Activated CD4-positive, alpha-beta T cell treated with anti-CD3 and anti-CD28 coated beads for 36 hours (primary cell): ENCODE measurements at regions not wholly inside any gene's neighbourhood (a gene's known extent, or its start where the extent isn't known, plus 50 kb on each side); places are given as distances from the start of the nearest gene placed in this dataset.
"Not testable (repeated sequence)": the region's sequence is repeated elsewhere in the genome, so short reads cannot be mapped to it uniquely, and the experiment has no call there.

ENCODE experiments used
- ATAC-seq: fragments of 200-7000 bp; cut with Tn5 transposase; one replicate; pipeline ENCODE4 v1.10.0; 2021; ENCODE audit warnings: mild to moderate bottlenecking, moderate library complexity
- CTCF ChIA-PET: fragments of 350-600 bp; sonication (Branson Sonifier 250); formaldehyde crosslinking; loops from one replicate; lab custom pipeline; 2021; ENCODE audit warnings: antibody characterized with exemption; lab: Charles Lee
- POLR2A ChIA-PET: fragments of 350-600 bp; sonication (Branson Sonifier 250); formaldehyde crosslinking; loops from one replicate; lab custom pipeline; 2021; ENCODE audit warnings: antibody characterized with exemption, inconsistent platforms; lab: Charles Lee
- DNase-seq: peaks from one replicate; pipeline ENCODE4 v3.0.0-alpha.2; 2020
- H3K27ac Mint-ChIP-seq: one replicate; pipeline ENCODE4 v1.8.0; 2021; ENCODE audit warnings: mixed read lengths
- H3K27me3 Mint-ChIP-seq: one replicate; pipeline ENCODE4 v1.8.0; 2021; ENCODE audit warnings: mixed read lengths
- H3K36me3 Mint-ChIP-seq: one replicate; pipeline ENCODE4 v1.8.0; 2021; ENCODE audit warnings: low read depth, mixed read lengths
- H3K4me1 Mint-ChIP-seq: one replicate; pipeline ENCODE4 v1.8.0; 2021; ENCODE audit warnings: mixed read lengths
- H3K4me3 Mint-ChIP-seq: one replicate; pipeline ENCODE4 v1.8.0; 2021; ENCODE audit warnings: mild to moderate bottlenecking, moderate library complexity, mixed read lengths
- H3K9me3 Mint-ChIP-seq: one replicate; pipeline ENCODE4 v1.8.0; 2021; ENCODE audit warnings: low read depth, mixed read lengths
- intact Hi-C, 2 experiments: fragments of 100-400 bp; cut with DNase I in 1 of 2; cut with micrococcal nuclease in 1 of 2; formaldehyde crosslinking; loops; one replicate each; pipeline versions ENCODE4 v1.14.2 to v1.15.1; 2022 to 2024; cut with DNase I, micrococcal nuclease

DNA sequence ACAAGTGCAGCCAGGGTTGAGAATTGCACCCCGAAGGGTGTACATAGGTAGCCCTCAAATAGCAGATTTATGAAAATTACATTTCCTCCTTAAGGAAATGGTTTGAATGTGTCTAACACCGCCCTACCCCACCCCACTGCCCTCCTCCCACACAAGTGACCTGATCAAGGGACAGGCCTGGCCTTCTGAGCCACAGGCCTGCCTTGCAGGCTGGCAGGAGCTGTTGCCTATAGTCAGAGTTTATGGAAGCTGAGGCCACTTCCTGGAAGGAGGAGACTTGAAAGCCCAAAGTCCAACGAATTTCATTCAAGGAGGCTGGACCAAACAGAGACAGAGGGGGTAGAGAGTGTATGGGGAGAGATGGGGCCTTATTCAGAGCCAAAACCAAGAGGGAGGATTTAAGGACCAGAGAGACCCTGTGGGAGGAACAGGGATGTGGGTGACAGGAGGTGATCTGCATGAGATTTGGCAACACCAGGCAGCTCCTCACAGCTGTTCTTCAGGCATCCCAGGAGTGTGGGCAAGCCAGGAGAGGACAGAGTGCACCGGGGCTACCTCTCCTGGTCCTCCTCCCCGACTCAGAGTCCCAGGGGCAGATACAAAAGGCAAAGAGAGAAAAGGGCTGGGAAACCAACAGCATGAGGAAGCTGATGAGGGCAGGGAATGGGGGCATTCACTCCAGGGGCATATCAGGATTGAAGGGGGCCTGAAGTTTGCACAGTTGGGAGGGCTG, 100.4 kb upstream of the HES1 start:
- Mint-ChIP-seq H3K36me3 (no peaks in the 10 kb centered on the region), H3K4me3 (no peak overlapping the region), H3K4me1 (peaks cover 7% of the 10 kb centered on the region), H3K27me3 (no peaks in the 10 kb centered on the region), H3K27ac (no peak overlapping the region), H3K9me3 (no peaks in the 10 kb centered on the region)
- no peak for DNase-seq
- intact Hi-C loops: no loop called here
- no peak for ATAC-seq
- ChIA-PET CTCF (no interaction called here), POLR2A (no interaction called here)

DNA sequence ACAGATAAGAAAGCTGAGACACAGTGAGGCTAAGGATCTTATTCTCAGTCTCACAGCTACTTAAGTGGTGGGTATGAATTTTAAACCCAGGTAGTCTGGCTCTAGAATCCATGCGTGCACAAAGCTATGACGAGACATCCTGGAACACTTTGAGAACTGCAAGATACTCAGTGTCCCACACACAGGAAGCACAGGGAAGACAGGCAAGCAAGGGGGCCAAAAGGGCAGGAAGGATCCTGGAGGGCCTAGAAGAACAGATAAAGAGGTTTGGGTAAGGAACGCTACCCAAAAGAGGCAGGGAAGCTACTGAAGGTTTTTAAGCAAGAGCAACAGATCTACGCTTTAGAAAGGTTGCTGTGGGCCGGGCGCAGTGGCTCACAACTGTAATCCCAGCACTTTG, 99.1 kb upstream of the HES1 start:
- H3K27ac Mint-ChIP-seq: no peak overlapping the region
- H3K4me1 Mint-ChIP-seq: peaks cover 7% of the 10 kb centered on the region
- DNase-seq (no peak), ATAC-seq (no peak)
- intact Hi-C loops: no loop called here
- H3K9me3 Mint-ChIP-seq: no peaks in the 10 kb centered on the region
- H3K4me3 Mint-ChIP-seq: no peak overlapping the region
- CTCF ChIA-PET: no interaction called here
- POLR2A ChIA-PET: no interaction called here
- H3K36me3 Mint-ChIP-seq: no peaks in the 10 kb centered on the region
- no peaks in the 10 kb centered on the region for H3K27me3 Mint-ChIP-seq

GRCh38 chr3:194038346-194038745, 97.6 kb upstream of the HES1 start:
- H3K27ac Mint-ChIP-seq, intact Hi-C loops, H3K4me1 Mint-ChIP-seq, H3K4me3 Mint-ChIP-seq, H3K36me3 Mint-ChIP-seq, CTCF ChIA-PET, POLR2A ChIA-PET, H3K27me3 Mint-ChIP-seq, ATAC-seq, DNase-seq, H3K9me3 Mint-ChIP-seq: not testable (repeated sequence)

DNA sequence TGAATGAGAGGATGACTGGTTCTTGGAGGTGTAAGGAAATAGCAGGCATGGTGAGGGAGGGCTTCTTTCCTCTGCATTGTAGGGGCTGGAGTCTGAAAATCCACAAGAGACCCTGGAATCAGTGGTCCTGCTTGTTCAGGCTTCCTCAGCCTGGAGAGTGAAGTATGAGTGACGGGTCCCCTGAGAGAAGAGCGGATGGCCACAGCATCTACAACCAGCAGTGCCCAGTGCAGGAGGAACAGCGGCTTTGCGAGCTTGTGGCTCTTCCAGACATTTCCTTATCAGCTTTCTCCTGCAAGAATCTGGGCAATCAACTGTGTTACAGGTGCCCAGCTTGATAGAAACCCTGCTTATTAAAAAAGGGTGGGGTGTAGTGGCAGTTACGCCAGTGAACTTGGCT, 97.0 kb upstream of the HES1 start:
- intact Hi-C loops: no loop called here
- no peaks in the 10 kb centered on the region for H3K27me3 Mint-ChIP-seq
- H3K4me1 Mint-ChIP-seq: no peaks in the 10 kb centered on the region
- ATAC-seq: no peak
- no peak for DNase-seq
- no peaks in the 10 kb centered on the region for H3K36me3 Mint-ChIP-seq
- POLR2A ChIA-PET: no interaction called here
- no peak overlapping the region for H3K4me3 Mint-ChIP-seq
- no peak overlapping the region for H3K27ac Mint-ChIP-seq
- H3K9me3 Mint-ChIP-seq: no peaks in the 10 kb centered on the region
- CTCF ChIA-PET: no interaction called here

DNA sequence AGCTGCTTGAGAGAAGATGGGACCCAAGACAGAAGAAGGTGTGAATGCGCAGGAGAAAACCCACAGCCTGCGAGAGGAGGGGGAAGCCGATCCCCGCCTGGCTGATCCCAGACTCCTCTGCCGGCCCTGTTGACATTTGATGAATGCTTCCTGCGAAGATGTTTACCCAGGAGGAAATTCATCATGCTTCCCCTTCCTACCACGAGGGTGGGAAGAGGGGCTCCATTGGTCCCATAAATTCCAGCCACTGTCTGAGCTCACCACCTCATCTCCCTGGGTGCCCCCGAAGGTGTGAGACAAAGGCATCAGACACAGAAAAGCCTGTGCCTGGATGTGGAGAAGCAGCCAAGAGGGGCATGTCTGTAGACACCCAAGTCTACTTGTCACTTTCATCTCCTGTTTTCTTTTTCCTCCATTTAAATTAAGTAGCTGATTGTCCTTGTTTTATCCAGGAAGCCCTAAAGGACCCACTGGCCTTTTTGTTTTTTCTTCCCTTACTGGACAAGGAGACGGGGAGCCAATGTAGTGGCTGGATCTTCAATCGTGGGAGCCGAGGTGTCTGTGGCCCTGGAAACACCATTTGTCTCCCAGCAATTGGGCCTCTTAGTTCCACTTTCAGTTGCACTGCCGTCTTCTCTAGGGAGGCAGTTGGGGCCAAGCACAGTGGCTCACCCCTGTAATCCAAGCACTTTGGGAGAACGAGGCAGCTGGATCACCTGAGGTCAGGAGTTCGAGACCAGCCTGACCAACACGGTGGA, 95.3 kb upstream of the HES1 start:
- no peaks in the 10 kb centered on the region for H3K4me1 Mint-ChIP-seq
- CTCF ChIA-PET: interaction anchor here (0.6 kb wide), 1 partner anchor 356 kb away, joined by 3 read pairs; no protein-coding TSS in a partner anchor
- H3K27me3 Mint-ChIP-seq: no peaks in the 10 kb centered on the region
- DNase-seq: no peak
- POLR2A ChIA-PET: no interaction called here
- ATAC-seq: no peak
- H3K36me3 Mint-ChIP-seq: no peaks in the 10 kb centered on the region
- no peak overlapping the region for H3K27ac Mint-ChIP-seq
- intact Hi-C loops: no loop called here
- H3K4me3 Mint-ChIP-seq: no peak overlapping the region
- H3K9me3 Mint-ChIP-seq: no peaks in the 10 kb centered on the region

DNA sequence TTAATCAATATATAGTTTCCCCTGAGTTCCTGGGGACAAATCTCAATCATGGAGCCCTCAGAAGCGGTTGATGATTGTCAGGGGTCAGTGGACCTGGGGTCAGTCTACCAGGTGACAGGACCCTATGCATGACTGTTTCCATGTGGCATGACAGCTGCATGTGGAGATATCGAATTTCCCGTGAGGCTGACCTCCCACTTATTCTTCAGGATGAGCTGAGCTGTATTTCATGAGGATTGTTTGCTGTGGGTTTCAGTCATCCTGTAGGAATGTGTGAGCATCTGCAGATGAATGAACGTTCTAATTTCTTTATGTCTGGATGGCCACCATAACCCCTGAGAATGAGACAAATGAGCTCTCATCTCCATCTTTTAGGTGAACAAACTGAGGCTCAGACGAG, 93.0 kb upstream of the HES1 start:
- Mint-ChIP-seq H3K27ac (no peak overlapping the region), H3K27me3 (no peaks in the 10 kb centered on the region), H3K36me3 (no peaks in the 10 kb centered on the region), H3K4me3 (no peak overlapping the region), H3K9me3 (no peaks in the 10 kb centered on the region), H3K4me1 (no peaks in the 10 kb centered on the region)
- no peak for DNase-seq
- ChIA-PET CTCF (interaction anchor here (0.7 kb wide), 1 partner anchor 422 kb away, joined by 3 read pairs; no protein-coding TSS in a partner anchor), POLR2A (no interaction called here)
- no peak for ATAC-seq
- intact Hi-C loops: no loop called here

GRCh38 chr3:194043516-194043915, 92.4 kb upstream of the HES1 start:
- intact Hi-C loops: no loop called here
- Mint-ChIP-seq H3K27ac (no peak overlapping the region), H3K4me3 (no peak overlapping the region), H3K27me3 (no peaks in the 10 kb centered on the region), H3K4me1 (no peaks in the 10 kb centered on the region), H3K9me3 (no peaks in the 10 kb centered on the region), H3K36me3 (no peaks in the 10 kb centered on the region)
- ATAC-seq (no peak), DNase-seq (no peak)
- ChIA-PET POLR2A (no interaction called here), CTCF (no interaction called here)

DNA sequence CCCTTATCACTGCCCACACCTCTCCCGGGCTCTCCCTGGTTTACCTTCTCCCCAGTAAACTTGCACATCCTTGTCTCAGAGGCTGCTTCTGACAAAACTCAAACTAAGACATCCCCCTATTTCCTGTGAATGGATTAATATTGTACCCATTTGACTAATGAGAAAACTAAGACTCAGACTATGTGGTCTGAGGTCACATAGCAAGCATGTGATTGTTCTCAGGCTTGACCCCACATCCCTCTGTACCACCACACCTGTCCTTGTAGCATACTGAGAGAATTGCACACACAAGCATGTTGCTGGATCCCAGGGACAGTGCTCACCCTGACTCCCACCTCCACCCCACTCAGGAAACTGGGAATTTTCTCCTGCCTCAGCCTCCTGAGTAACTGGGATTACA, 90.7 kb upstream of the HES1 start:
- ChIA-PET POLR2A (no interaction called here), CTCF (no interaction called here)
- no peak for DNase-seq
- peaks cover 3% of the 10 kb centered on the region for H3K9me3 Mint-ChIP-seq
- H3K4me1 Mint-ChIP-seq: no peaks in the 10 kb centered on the region
- no peaks in the 10 kb centered on the region for H3K36me3 Mint-ChIP-seq
- no peak overlapping the region for H3K4me3 Mint-ChIP-seq
- intact Hi-C loops: no loop called here
- no peak overlapping the region for H3K27ac Mint-ChIP-seq
- H3K27me3 Mint-ChIP-seq: no peaks in the 10 kb centered on the region
- ATAC-seq: no peak

- POLR2A ChIA-PET: no interaction called here
- ATAC-seq: no peak
These were observed 90.0 kb upstream of the HES1 start for GRCh38 chr3:194045919-194046318.

DNA sequence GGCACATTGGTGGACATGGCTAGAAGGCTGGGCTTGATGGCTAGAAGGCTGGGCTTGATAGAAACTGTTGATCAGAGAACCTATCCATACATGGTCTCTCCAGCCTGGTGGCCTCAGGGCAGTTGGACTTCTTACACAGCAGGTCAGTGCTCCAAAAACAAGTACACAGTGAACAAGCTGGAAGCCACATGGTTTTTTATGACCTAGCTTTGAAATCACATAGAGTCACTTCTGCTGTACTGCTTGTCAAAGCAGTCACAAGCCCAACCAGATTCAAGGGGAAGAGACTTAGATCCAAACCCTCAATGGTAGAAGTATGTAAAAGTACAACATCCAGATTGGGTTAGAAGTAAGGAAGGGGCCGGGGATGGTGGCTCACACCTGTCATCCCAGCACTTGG, 89.4 kb upstream of the HES1 start:
- no peak overlapping the region for H3K4me3 Mint-ChIP-seq
- intact Hi-C loops: no loop called here
- ATAC-seq (no peak), DNase-seq (no peak)
- CTCF ChIA-PET: interaction anchor here (0.6 to 1.1 kb wide), 3 partner anchors 10 to 670 kb away, joined by 3 to 4 read pairs (median 4); no protein-coding TSS in a partner anchor
- H3K36me3 Mint-ChIP-seq: no peaks in the 10 kb centered on the region
- no peaks in the 10 kb centered on the region for H3K27me3 Mint-ChIP-seq
- H3K27ac Mint-ChIP-seq: no peak overlapping the region
- H3K4me1 Mint-ChIP-seq: no peaks in the 10 kb centered on the region
- H3K9me3 Mint-ChIP-seq: peaks cover 7% of the 10 kb centered on the region
- POLR2A ChIA-PET: no interaction called here

More at GRCh38 chr3:194045919-194046318, 90.0 kb upstream of the HES1 start:
- DNase-seq: no peak
- CTCF ChIA-PET: interaction anchor here (0.6 kb wide), 1 partner anchor 11 kb away, joined by 3 read pairs; no protein-coding TSS in a partner anchor
- intact Hi-C loops: no loop called here
- no peak overlapping the region for H3K27ac Mint-ChIP-seq
- peaks cover 7% of the 10 kb centered on the region for H3K9me3 Mint-ChIP-seq
- H3K4me1 Mint-ChIP-seq: no peaks in the 10 kb centered on the region
- H3K36me3 Mint-ChIP-seq: no peaks in the 10 kb centered on the region
- no peak overlapping the region for H3K4me3 Mint-ChIP-seq
- H3K27me3 Mint-ChIP-seq: no peaks in the 10 kb centered on the region

DNA sequence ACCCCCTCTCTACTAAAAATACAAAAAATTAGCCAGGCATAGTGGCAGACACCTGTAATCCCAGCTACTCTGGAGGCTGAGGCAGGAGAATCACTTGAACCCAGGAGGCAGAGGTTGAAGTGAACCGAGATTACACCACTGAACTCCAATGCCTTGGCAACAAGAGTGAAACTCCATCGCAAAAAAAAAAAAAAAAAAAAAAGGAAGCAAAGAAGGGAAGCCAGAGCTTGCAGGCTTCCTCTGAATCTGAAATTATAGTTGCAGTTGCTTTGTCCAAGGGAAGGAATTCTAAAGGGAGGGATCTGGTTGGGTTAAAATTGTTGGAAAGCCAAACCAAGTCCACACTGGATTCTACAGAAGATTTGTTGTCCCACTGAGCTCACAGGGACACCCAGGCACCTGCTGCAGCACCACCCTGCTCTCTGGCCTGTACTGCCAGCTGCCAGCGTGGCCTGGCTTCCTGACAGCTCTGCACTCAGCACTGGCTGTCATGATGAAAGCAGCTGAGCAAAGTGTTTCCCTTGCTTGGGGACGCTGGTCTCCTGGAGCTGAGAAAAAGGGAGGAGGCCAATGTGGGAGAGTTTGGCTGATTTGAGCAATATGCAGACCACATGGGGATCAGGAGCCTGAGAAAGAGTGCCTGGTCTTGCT, 88.8 kb upstream of the HES1 start:
- H3K27ac Mint-ChIP-seq: no peak overlapping the region
- no peaks in the 10 kb centered on the region for H3K27me3 Mint-ChIP-seq
- no peaks in the 10 kb centered on the region for H3K4me1 Mint-ChIP-seq
- ATAC-seq (no peak), DNase-seq (no peak)
- peaks cover 10% of the 10 kb centered on the region for H3K9me3 Mint-ChIP-seq
- no peaks in the 10 kb centered on the region for H3K36me3 Mint-ChIP-seq
- ChIA-PET POLR2A (interaction anchor here (0.5 kb wide), 1 partner anchor 26 kb away, joined by 3 read pairs; no protein-coding TSS in a partner anchor), CTCF (interaction anchor here (0.6 to 1.1 kb wide), 2 partner anchors 267 to 670 kb away, joined by 4 read pairs; no protein-coding TSS in a partner anchor)
- no peak overlapping the region for H3K4me3 Mint-ChIP-seq
- intact Hi-C loops: no loop called here
